GM21786 (cell line): ENCODE measurements at regions not wholly inside any gene's neighbourhood (a gene's known extent, or its start where the extent isn't known, plus 50 kb on each side); places are given as distances from the start of the nearest gene placed in this dataset.

Experiments used
- ATAC-seq: cut with Tn5 transposase; IDR thresholded peaks from one replicate; pipeline ENCODE4 v1.9.1; 2021; ENCODE audit not compliant: unreplicated experiment

GRCh38 chr5:113792806-113793205 is 279.3 kb downstream of the YTHDC2 start:
- no peak for ATAC-seq

- no peak for ATAC-seq
Measured at GRCh38 chr5:113794981-113795380, 281.5 kb downstream of the YTHDC2 start.

- ATAC-seq: no peak
Measured at GRCh38 chr5:113800686-113801085, 287.2 kb downstream of the YTHDC2 start.

GRCh38 chr5:113804264-113804663 is 290.8 kb downstream of the YTHDC2 start:
- ATAC-seq: no peak

- no peak for ATAC-seq
Measured at GRCh38 chr5:113804943-113805342, 291.4 kb downstream of the YTHDC2 start.

GRCh38 chr5:113806250-113806649 is 292.8 kb downstream of the YTHDC2 start:
- no peak for ATAC-seq

- ATAC-seq: no peak
Measured at GRCh38 chr5:113806904-113807303, 293.4 kb downstream of the YTHDC2 start.

GRCh38 chr5:113807427-113807991 is 294.0 kb downstream of the YTHDC2 start:
- ATAC-seq: no peak

GRCh38 chr5:113808956-113809355 is 295.5 kb downstream of the YTHDC2 start:
- no peak for ATAC-seq

GRCh38 chr5:113809626-113810025 is 296.1 kb downstream of the YTHDC2 start:
- no peak for ATAC-seq

- no peak for ATAC-seq
Measured at GRCh38 chr5:113813466-113813865, 300.0 kb downstream of the YTHDC2 start.

- ATAC-seq: no peak
Measured at GRCh38 chr5:113817683-113818082, 304.2 kb downstream of the YTHDC2 start.

- no peak for ATAC-seq
Measured at GRCh38 chr5:113823696-113824095, 310.2 kb downstream of the YTHDC2 start.

GRCh38 chr5:113824307-113824706 is 310.8 kb downstream of the YTHDC2 start:
- ATAC-seq: no peak

GRCh38 chr5:113825176-113825575 is 311.7 kb downstream of the YTHDC2 start:
- ATAC-seq: no peak

- ATAC-seq: no peak
Measured at GRCh38 chr5:113846941-113847340, 333.4 kb downstream of the YTHDC2 start.

- ATAC-seq: no peak
Measured at GRCh38 chr5:113864437-113864836, 350.9 kb downstream of the YTHDC2 start.

GRCh38 chr5:113866763-113867162 is 353.3 kb downstream of the YTHDC2 start:
- no peak for ATAC-seq

- no peak for ATAC-seq
Measured at GRCh38 chr5:113869611-113870010, 356.1 kb downstream of the YTHDC2 start.

GRCh38 chr5:113871972-113872371 is 358.5 kb downstream of the YTHDC2 start:
- no peak for ATAC-seq

- no peak for ATAC-seq
Measured at GRCh38 chr5:113875096-113875495, 361.6 kb downstream of the YTHDC2 start.

GRCh38 chr5:113891491-113891890 is 378.0 kb downstream of the YTHDC2 start:
- no peak for ATAC-seq

GRCh38 chr5:113896789-113897188 is 383.3 kb downstream of the YTHDC2 start:
- no peak for ATAC-seq
